GM03348 (cell line): ENCODE measurements at regions not wholly inside any gene's neighbourhood (a gene's known extent, or its start where the extent isn't known, plus 50 kb on each side); places are given as distances from the start of the nearest gene placed in this dataset.

Experiments
- DNase-seq: peaks from one replicate; pipeline ENCODE4 v3.0.0; 2012; ENCODE audit warnings: low spot score

- no peak for DNase-seq
Observed at GRCh38 chr3:118269537-118270125, 765.0 kb downstream of the IGSF11 start.

DNA sequence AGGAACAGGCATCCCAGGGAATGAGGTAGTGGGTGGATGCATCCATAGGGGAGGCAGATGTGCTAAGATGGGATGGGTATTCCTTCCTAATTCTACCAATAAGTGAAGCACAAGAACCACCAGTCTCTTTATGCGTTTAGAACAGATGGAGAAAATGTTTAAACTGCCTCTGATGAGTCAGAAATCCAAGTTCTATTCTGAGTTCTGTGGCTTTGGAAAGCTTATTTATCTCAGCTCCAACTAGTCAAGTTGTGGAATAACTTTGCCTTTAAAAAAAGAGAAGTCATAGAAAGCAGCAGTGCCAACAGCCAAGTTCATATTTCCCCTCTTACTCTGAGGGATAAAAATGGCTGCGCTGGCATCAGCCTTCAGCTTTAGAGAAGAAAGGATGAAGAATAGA, 761.7 kb downstream of the IGSF11 start:
- DNase-seq = no peak

DNA sequence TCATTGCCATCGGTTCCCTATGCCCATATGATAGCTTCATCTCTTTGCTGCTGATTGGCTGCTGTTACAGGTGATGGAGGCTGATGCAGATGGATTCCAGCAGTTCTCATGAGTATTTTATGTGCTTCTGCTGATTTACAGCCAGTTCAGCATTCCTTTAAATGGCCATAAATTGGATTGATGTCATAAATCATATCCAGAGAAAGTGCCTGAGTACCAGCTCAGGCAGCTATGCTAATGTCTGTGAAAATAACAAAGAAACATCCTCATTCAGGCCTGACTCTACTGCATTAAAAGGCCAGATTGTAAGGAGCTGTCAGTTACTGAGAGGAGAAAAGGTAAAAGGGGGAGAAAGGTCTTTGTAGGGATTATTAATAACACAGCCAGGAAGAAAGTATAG, 756.8 kb downstream of the IGSF11 start:
- DNase-seq = no peak

GRCh38 chr3:118292841-118293240, 741.8 kb downstream of the IGSF11 start:
- DNase-seq = no peak

- no peak for DNase-seq
Observed at GRCh38 chr3:118298133-118298532, 736.5 kb downstream of the IGSF11 start.

- no peak for DNase-seq
Observed at GRCh38 chr3:118304557-118304956, 730.1 kb downstream of the IGSF11 start.

DNA sequence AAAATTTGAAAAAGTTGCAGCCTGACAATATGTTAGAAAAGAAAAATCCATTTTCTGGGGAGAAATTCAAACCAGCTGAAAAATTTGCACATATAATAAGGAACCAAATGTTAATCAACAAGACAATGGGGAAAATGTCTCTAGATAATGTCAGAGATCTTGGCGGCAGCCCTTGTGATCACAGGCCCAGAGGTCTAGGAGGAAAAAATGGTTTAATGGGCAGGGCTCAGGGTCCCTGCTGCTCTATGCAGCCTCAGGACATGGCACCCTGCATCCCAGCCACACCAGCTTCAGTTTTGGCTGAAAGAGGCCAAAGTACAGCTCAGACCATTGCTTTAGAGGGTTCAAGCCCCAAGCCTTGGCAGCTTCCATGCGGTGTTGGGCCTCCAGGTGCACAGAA, 701.9 kb downstream of the IGSF11 start:
- no peak for DNase-seq

- no peak for DNase-seq
Observed at GRCh38 chr3:118337649-118338048, 697.0 kb downstream of the IGSF11 start.

GRCh38 chr3:118347396-118348168, 687.1 kb downstream of the IGSF11 start:
- no peak for DNase-seq

DNA sequence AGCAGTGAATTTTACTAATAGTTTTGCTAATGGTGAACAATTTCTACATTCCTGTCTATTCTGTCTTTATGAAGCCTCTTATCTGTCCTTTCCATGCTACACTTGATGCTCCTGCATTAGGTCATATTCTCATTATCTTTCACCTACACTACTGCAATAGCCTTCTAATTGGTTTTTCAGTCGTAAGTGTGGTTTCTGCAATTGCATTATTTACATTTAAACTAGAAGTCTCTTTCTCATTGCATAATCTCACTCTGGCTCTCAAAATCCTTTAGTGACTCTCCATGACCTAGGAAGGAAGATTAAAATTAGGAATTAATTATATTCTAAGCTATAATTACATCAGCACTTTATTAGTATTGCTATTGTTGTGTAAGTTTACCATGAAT, 686.5 kb downstream of the IGSF11 start:
- DNase-seq = no peak

GRCh38 chr3:118354556-118354955, 680.1 kb downstream of the IGSF11 start:
- DNase-seq = no peak

DNA sequence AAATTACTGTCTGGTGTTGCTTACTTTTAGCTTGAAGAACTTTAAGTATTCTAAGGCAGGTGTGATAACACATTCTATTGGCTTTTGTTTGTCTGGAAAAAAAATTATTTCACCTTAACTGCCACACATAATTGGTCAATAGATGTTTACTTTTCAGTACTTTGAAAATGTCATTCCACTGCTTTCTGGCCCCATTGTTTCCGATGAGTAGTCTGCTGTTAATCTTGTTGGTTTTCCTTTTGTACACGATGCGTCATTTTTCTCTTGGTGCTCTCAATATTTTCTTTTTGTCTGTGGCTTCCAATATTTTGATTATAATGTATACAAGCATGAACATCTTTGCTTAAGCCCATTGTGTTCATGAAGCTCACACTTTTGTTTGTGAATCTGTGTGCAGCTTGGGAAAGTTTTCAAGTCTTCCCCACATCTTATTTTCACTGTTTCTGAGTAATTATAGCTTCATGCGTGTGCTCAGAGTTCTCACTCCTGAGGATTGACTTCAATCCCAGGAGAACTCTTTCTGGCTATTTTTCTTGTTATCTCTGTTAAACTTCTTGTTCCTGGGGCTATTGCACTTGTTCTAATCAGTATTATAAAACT, 664.7 kb downstream of the IGSF11 start:
- no peak for DNase-seq

DNA sequence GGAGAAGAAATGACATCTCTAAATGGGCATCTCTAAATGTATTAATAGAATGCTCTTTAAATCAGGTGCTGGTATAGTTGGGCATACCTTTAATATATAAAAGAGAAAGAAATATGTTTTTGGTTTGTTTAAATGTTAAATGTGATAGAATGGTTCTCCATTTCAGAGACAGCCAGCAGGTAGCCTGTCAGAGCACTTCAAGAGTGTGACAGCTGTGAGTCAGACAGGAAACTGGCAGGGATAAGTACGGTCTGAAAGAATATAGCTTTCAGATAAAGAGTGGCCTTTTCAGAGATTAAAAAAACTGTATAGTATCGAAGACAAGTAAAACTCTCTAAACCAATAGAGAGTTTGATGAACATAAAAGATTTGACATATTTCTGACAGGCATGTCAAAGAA, 654.1 kb downstream of the IGSF11 start:
- DNase-seq = no peak

DNA sequence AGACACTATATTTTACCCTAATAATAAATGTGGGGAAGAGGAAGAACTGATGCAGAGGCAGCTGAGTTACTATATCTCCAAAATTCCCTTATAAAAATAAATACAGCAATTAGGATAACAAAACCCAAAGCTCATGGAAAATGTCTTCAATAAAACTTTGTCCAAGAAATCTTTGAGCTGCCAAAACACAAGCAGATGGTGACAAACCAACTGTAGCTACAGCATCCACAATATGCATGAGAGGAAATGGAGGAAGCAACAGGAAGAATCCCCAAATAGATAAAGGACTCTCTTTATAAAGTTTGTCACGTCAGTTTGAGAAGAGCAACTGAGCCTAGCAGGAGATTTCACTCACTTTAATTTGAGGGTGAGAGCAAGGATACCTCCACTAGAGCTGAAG, 638.2 kb downstream of the IGSF11 start:
- no peak for DNase-seq

DNA sequence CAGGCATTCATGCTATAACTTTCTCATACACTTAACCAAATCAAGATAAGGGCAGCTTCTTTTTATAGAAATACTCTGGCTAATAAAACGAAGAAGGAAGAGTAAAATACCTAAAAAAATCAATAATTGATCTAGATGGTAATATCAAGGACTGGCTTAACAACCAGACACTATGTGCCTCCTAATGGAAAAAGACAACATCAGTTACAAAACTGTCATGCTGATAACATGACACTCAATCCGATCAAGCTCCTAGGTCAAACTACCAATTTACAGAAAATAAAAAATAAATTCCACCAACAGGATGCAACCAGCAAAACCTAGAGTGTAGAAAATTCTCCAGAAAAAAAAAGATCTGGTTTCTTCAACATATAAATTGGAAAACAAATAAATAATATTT, 634.6 kb downstream of the IGSF11 start:
- DNase-seq = no peak

GRCh38 chr3:118400886-118401285, 633.8 kb downstream of the IGSF11 start:
- no peak for DNase-seq

DNA sequence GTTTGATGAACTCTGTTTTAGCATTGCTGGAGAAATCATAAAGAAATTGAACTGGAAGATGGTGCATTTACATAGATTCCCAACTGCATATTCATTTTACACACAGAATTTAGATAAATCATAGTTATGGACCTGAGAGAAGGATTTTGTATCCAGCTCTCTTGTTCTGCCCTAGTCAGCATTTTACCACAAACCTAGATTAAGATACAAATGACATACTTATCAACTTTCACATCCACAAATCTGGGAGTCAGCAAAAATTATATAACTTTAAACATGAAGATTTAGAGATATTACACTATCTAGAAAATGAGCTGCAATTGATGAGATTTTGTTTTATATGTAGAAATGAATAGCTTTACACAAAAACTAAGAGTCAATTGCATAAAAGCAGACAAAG, 632.8 kb downstream of the IGSF11 start:
- DNase-seq = no peak

DNA sequence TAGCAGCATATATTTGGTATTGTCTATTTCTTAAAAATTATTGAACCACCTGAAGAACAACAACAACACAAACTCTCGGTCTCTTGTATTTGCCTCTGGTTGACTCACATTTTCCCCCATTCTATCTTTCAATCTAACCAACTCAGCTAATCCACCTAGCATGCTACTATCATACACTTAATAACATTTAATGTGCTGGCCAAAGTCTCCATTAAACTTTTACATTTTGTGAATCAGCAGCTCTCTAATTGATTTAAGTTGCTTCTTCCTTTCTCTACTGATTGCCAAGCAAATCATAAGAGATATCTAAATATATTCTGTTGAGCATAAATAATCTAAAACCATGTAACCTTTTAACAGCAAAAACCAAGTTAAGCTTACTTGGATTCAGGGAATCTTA, 631.7 kb downstream of the IGSF11 start:
- DNase-seq = no peak

DNA sequence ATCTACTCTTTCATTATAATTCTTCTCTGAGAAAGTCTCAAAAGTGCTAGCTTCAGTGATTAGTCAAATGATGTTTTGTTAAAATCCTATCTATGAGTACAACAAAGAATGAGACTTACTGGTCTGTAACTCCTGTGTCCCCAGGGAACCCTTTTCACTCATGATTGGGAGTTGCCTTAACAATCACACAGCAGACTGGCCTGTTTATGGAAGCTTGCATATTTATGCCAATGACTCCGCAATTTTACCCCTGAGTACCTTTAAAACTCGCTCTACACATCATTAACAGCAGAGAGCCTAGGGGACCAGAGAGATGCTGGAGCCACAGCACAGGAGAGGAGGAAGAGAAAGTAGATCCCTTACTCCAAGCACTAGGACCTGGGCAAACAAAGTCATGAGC, 628.1 kb downstream of the IGSF11 start:
- no peak for DNase-seq

GRCh38 chr3:118408431-118408830, 626.2 kb downstream of the IGSF11 start:
- DNase-seq = no peak

DNA sequence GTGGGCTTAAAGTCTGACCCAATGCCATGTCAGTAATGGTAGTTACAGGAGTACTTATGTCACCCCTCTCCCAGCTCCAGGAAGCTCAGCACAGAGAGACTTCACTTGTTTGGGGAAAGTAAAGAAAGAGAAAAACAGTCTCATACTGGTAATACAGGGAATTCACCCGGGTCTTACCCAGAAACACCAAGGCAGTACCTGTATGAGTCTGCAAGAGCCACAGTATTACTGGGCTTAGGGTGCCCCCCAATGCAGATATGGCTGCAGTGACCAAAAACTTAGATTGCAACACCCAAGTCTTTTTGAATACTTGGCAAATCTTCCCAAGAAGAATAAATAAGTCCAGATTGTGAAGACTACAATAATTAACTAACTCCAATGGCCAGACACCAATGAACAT, 622.1 kb downstream of the IGSF11 start:
- DNase-seq = no peak

DNA sequence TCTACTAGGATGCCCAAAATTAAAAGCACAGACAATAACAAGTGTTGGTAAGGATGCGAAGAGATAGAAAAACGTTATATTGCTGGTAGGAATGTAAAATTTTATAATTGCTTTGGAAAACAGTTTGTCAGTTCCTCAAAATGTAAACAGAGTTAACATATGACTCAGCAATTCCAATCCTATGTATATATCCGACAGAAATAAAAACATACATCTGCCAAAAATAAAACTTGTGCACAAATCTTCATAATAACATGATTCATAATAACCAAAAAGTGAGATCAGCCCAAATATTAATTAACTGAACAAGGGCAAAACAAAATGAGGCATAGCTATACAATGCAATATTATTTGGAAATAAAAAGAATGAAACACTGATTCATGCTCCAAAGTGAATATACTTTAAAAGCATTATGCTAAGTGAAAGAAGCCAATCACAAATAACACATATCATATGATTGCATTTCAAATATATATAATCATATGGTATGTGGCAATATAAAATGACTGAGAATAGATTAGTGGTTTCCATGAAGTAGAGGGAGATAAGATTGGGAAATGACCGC, 609.3 kb downstream of the IGSF11 start:
- DNase-seq = no peak

- DNase-seq = no peak
Observed at GRCh38 chr3:118433825-118434224, 600.8 kb downstream of the IGSF11 start.
